ENCODE measurements at regions not wholly inside any gene's neighbourhood (a gene's known extent, or its start where the extent isn't known, plus 50 kb on each side); places are given as distances from the start of the nearest gene placed in this dataset.

- intact Hi-C loops (cut with micrococcal nuclease) (no loop called here), dilution Hi-C loops (cut with MboI; ENCODE audit: extremely low pct_ligation_motif_present, low sequenced_read_pairs) (no loop called here)
- no TSS peak for BruUV-seq (replicated peaks)
- Histone ChIP-seq H3K79me2 (ENCODE audit: control insufficient read depth, insufficient read depth, low read length) (no peaks in the 10 kb centered on the region), H3K9me3 (replicated peaks; ENCODE audit: control insufficient read depth, insufficient read depth, low read length) (peaks cover 3% of the 10 kb centered on the region), H3K9me1 (replicated peaks; ENCODE audit: control insufficient read depth, extremely low read depth, insufficient read depth, low read length) (no peaks in the 10 kb centered on the region), H3K27ac (ENCODE audit: insufficient read depth, low read depth, low read length) (no peak overlapping the region), H3K4me3 (replicated peaks in 1 of 3; ENCODE audit: insufficient read depth in 1 of 3, low read depth in 1 of 3, low read length in 3 of 3) (no peak overlapping the region), H3K4me2 (ENCODE audit: insufficient read depth, low read length) (no peak overlapping the region), H3K9ac (replicated peaks; ENCODE audit: extremely low read depth, insufficient read depth, low read length) (no peak overlapping the region), H3K36me3 (ENCODE audit: control insufficient read depth in 2 of 2, extremely low read depth in 1 of 2, insufficient read depth in 2 of 2, low read length in 2 of 2) (no peaks in the 10 kb centered on the region), H2AFZ (ENCODE audit: low read depth, low read length) (no peak overlapping the region), H4K20me1 (replicated peaks; ENCODE audit: control insufficient read depth, extremely low read depth, insufficient read depth, low read length) (no peaks in the 10 kb centered on the region), H3K4me1 (ENCODE audit: control insufficient read depth, extremely low read depth, insufficient read depth, low read length) (no peaks in the 10 kb centered on the region), H3K27me3 (ENCODE audit: control insufficient read depth in 2 of 2, insufficient read depth in 2 of 2, low read length in 2 of 2) (no peaks in the 10 kb centered on the region)
- ChIA-PET CTCF (interaction anchor here (0.7 to 1.4 kb wide), 2 partner anchors 11 to 245 kb away, joined by 3 to 4 read pairs; no protein-coding TSS in a partner anchor), POLR2A (no interaction called here)
- no peak for TF ChIP-seq MAX (IDR thresholded peaks at IDR 0.05; ENCODE audit: insufficient read depth, insufficient read length)
- TF ChIP-seq POLR2A (IDR thresholded peaks at IDR 0.05; ENCODE audit: low read depth, low read length): no peak
- no peak for TF ChIP-seq CTCF (IDR thresholded peaks at IDR 0.05; ENCODE audit: extremely low read depth in 1 of 2, insufficient read depth in 1 of 2, low read depth in 1 of 2, low read length in 2 of 2)
- TF ChIP-seq EZH2 (IDR thresholded peaks at IDR 0.05; ENCODE audit: borderline replicate concordance, low read depth, low read length, severe bottlenecking): no peak
- TF ChIP-seq MYC (IDR thresholded peaks at IDR 0.05; ENCODE audit: low read depth, low read length): no peak
- no peak for TF ChIP-seq GATA2 (IDR thresholded peaks at IDR 0.05; ENCODE audit: insufficient read depth, insufficient read length, low read depth, low read length)
- TF ChIP-seq FOS (IDR thresholded peaks at IDR 0.05; ENCODE audit: borderline replicate concordance, insufficient read depth, low read length): no peak
- no peak for TF ChIP-seq JUN (IDR thresholded peaks at IDR 0.05; ENCODE audit: borderline replicate concordance, insufficient read depth, insufficient read length, low read depth)
- no peak for TF ChIP-seq POLR2AphosphoS5 (IDR thresholded peaks at IDR 0.05; ENCODE audit: insufficient read depth, low read depth, low read length)
- DNase-seq (ENCODE audit: low read depth, low spot score) (no peak), FAIRE-seq (no peak)
These were observed 881.3 kb upstream of the SEL1L start for GRCh38 chr14:82414853-82415539.
